HepG2 (cell line): ENCODE measurements at regions not wholly inside any gene's neighbourhood (a gene's known extent, or its start where the extent isn't known, plus 50 kb on each side); places are given as distances from the start of the nearest gene placed in this dataset.

Source experiments
- ATAC-seq: fragments of 200-7000 bp; cut with Tn5 transposase; 3 replicates; pipeline ENCODE4 v1.9.1; 2020; ENCODE audit warnings: mild to moderate bottlenecking, moderate library complexity
- BruUV-seq: library from RNA; stranded (reverse); fragments of 400-500 nt; replicated peaks from 2 replicates; lab custom pipeline; 2021; lab: Mats Ljungman, UMichigan
- CTCF ChIA-PET: fragments of 300-600 bp; formaldehyde crosslinking; extraction: SDS; loops from one replicate; lab custom pipeline; 2021; ENCODE audit warnings: low total read pairs, inconsistent platforms, low intra/inter-chr PET ratio; lab: Yijun Ruan, JAX
- POLR2A ChIA-PET: fragments of 350-600 bp; sonication (Branson Sonifier 250); formaldehyde crosslinking; loops from one replicate; lab custom pipeline; 2020; ENCODE audit warnings: antibody characterized with exemption, inconsistent platforms; lab: Yijun Ruan, JAX
- DNase-seq: peaks from one replicate; pipeline ENCODE4 v3.0.0-alpha.2; 2015; ENCODE audit warnings: low spot score
- FAIRE-seq: peaks from 3 replicates; lab custom pipeline; 2011; peaks lifted over from hg19 to GRCh38; lab: Jason Lieb, UNC
- H2AFZ ChIP-seq: one replicate; pipeline ENCODE4 v1.6.1; 2011; ENCODE audit warnings: low read length, inconsistent platforms
- H3K27ac ChIP-seq: fragments of 300-600 bp; 3 replicates; pipeline ENCODE4 v1.8.0; 2011; ENCODE audit warnings: mixed run types, mild to moderate bottlenecking, mixed read lengths, low read length, inconsistent platforms; ENCODE audit not compliant: insufficient read depth; ENCODE audit errors: extremely low read length
- H3K27me3 ChIP-seq, 2 experiments: fragments of 200-600 bp in 1 of 2; 2 replicates in 1 of 2; 3 replicates in 1 of 2; pipeline versions ENCODE4 v1.6.0 to v1.8.0; 2011; ENCODE audit warnings: low read length in 2 of 2, mild to moderate bottlenecking in 2 of 2, moderate library complexity in 2 of 2, inconsistent platforms in 1 of 2; ENCODE audit not compliant: insufficient read depth in 2 of 2, control insufficient read depth in 1 of 2
- H3K36me3 ChIP-seq, 2 experiments: fragments of 200-600 bp in 1 of 2; replicated peaks in 1 of 2; 2 replicates in 1 of 2; 3 replicates in 1 of 2; pipeline versions ENCODE4 v1.5.1 to v1.8.0; 2011; ENCODE audit warnings: low read length in 2 of 2, inconsistent platforms in 1 of 2; ENCODE audit not compliant: insufficient read depth in 2 of 2, control insufficient read depth in 1 of 2
- H3K4me1 ChIP-seq: 2 replicates; pipeline ENCODE4 v1.5.1; 2012; ENCODE audit warnings: low read length, inconsistent platforms; ENCODE audit not compliant: insufficient read depth
- H3K4me2 ChIP-seq: 2 replicates; pipeline ENCODE4 v1.6.0; 2011; ENCODE audit warnings: low read depth, low read length, inconsistent platforms
- H3K4me3 ChIP-seq, 3 experiments: fragments of 200-600 bp in 1 of 3; sonication (generic), shearing (Covaris generic) in 1 of 3; replicated peaks in 1 of 3; 2 replicates each; pipeline ENCODE4 v1.5.1; 2011 to 2016; ENCODE audit warnings: low read length in 3 of 3, inconsistent platforms in 2 of 3, low read depth in 2 of 3, mild to moderate bottlenecking in 2 of 3, control low read depth in 1 of 3, mixed read lengths in 1 of 3; ENCODE audit not compliant: insufficient read depth in 1 of 3
- H3K79me2 ChIP-seq: one replicate; pipeline ENCODE4 v1.6.1; 2011; ENCODE audit warnings: low read length, inconsistent platforms; ENCODE audit not compliant: insufficient read depth
- H3K9ac ChIP-seq: 2 replicates; pipeline ENCODE4 v1.6.0; 2011; ENCODE audit warnings: mild to moderate bottlenecking, low read depth, low read length, inconsistent platforms; ENCODE audit not compliant: insufficient read depth
- H3K9me3 ChIP-seq: 2 replicates; pipeline ENCODE4 v1.5.1; 2012; ENCODE audit warnings: mild to moderate bottlenecking, low read length
- H4K20me1 ChIP-seq: 2 replicates; pipeline ENCODE4 v1.6.0; 2011; ENCODE audit warnings: inconsistent platforms, mild to moderate bottlenecking, low read length, moderate library complexity; ENCODE audit not compliant: insufficient read depth
- CBX1 ChIP-seq: IDR thresholded peaks from one replicate; pipeline ENCODE4 v1.6.1; 2016; ENCODE audit warnings: antibody characterized with exemption, low read depth
- CCAR2 ChIP-seq: fragments of 200-400 bp; formaldehyde crosslinking; optimal IDR thresholded peaks from 2 replicates; pipeline ENCODE3; 2018; ENCODE audit warnings: low read depth, mild to moderate bottlenecking, low read length, moderate library complexity
- CEBPG ChIP-seq: IDR thresholded peaks from 2 replicates; pipeline ENCODE4 v1.6.1; 2016
- EED ChIP-seq: sonication (generic); formaldehyde crosslinking; IDR thresholded peaks from 2 replicates; pipeline ENCODE4 v1.5.0; 2020; ENCODE audit warnings: mild to moderate bottlenecking, missing genetic modification reagents
- FLYWCH1 ChIP-seq: sonication (generic); formaldehyde crosslinking; IDR thresholded peaks from 2 replicates; pipeline ENCODE4 v1.8.1; 2023; ENCODE audit warnings: mild to moderate bottlenecking, missing genetic modification reagents
- IRX3 ChIP-seq: sonication (generic); formaldehyde crosslinking; IDR thresholded peaks from 2 replicates; pipeline ENCODE4 v1.8.1; 2023; ENCODE audit warnings: mild to moderate bottlenecking, low read depth, missing genetic modification reagents, borderline replicate concordance
- MBD4 ChIP-seq: IDR thresholded peaks from 2 replicates; pipeline ENCODE4 v1.6.1; 2012; ENCODE audit warnings: low read length, inconsistent platforms, borderline replicate concordance
- NBN ChIP-seq: fragments of 450-650 bp; conservative IDR thresholded peaks from 2 replicates; pipeline ENCODE4 v1.6.1; 2017
- NCOA2 ChIP-seq: sonication (generic); formaldehyde crosslinking; IDR thresholded peaks from 2 replicates; pipeline ENCODE4 v1.8.0; 2022; ENCODE audit warnings: inconsistent platforms
- NFE2L1 ChIP-seq: sonication (generic); formaldehyde crosslinking; IDR thresholded peaks from 2 replicates; pipeline ENCODE4 v1.4.0; 2020; ENCODE audit warnings: missing genetic modification reagents, mild to moderate bottlenecking, borderline replicate concordance
- NONO ChIP-seq, 2 experiments: fragments of 450-650 bp in 1 of 2; sonication (generic) in 1 of 2; formaldehyde crosslinking in 1 of 2; IDR thresholded peaks in 1 of 2; conservative IDR thresholded peaks in 1 of 2; 2 replicates each; pipeline versions ENCODE4 v1.6.1 to v1.8.0; 2017 to 2022; ENCODE audit warnings: mild to moderate bottlenecking in 1 of 2, missing genetic modification reagents in 1 of 2, moderate library complexity in 1 of 2
- SRF ChIP-seq: IDR thresholded peaks from 2 replicates; pipeline ENCODE4 v1.6.1; 2011; ENCODE audit warnings: mild to moderate bottlenecking, low read depth, low read length, moderate library complexity
- THAP11 ChIP-seq: IDR thresholded peaks from 2 replicates; pipeline ENCODE4 v1.6.1; 2016; ENCODE audit warnings: missing biosample characterization, missing genetic modification reagents
- ZFX ChIP-seq: sonication (generic); formaldehyde crosslinking; IDR thresholded peaks from 2 replicates; pipeline ENCODE4 v1.4.0; 2020; ENCODE audit warnings: mild to moderate bottlenecking, low read depth, missing genetic modification reagents, moderate library complexity
- ZMYM4 ChIP-seq: sonication (generic); formaldehyde crosslinking; IDR thresholded peaks from 2 replicates; pipeline ENCODE4 v1.8.1; 2023; ENCODE audit warnings: mild to moderate bottlenecking, missing genetic modification reagents
- ZNF563 ChIP-seq: sonication (generic); formaldehyde crosslinking; IDR thresholded peaks from 2 replicates; pipeline ENCODE4 v1.8.0; 2022; ENCODE audit warnings: mild to moderate bottlenecking, moderate library complexity, missing genetic modification reagents
- ZNF709 ChIP-seq: sonication (generic); formaldehyde crosslinking; IDR thresholded peaks from 2 replicates; pipeline ENCODE4 v1.5.0; 2020; ENCODE audit warnings: mild to moderate bottlenecking, missing genetic modification reagents
- ZNF713 ChIP-seq: sonication (generic); formaldehyde crosslinking; IDR thresholded peaks from 2 replicates; pipeline ENCODE4 v1.4.0; 2020; ENCODE audit warnings: mild to moderate bottlenecking, missing genetic modification reagents
- ZNF766 ChIP-seq: sonication (generic); formaldehyde crosslinking; IDR thresholded peaks from 2 replicates; pipeline ENCODE4 v1.5.0; 2020; ENCODE audit warnings: missing genetic modification reagents, borderline replicate concordance
- ZNF773 ChIP-seq: sonication (generic); formaldehyde crosslinking; IDR thresholded peaks from 2 replicates; pipeline ENCODE4 v1.4.0; 2020; ENCODE audit warnings: missing genetic modification reagents, borderline replicate concordance
- WGBS: methylation state at CpG from one replicate; pipeline ENCODE4 v1.1.6; 2017; ENCODE audit warnings: low lambda C conversion rate; 5-methylcytosine and 5-hydroxymethylcytosine counted together
- in situ Hi-C: cut with HindIII; loops from 2 replicates; pipeline ENCODE4 v1.10.0; 2017; ENCODE audit warnings: low pct_unique_long_range_greater_than_20kb; ENCODE audit not compliant: extremely low pct_ligation_motif_present
- intact Hi-C: fragments of 100-400 bp; cut with micrococcal nuclease; formaldehyde crosslinking; loops from one replicate; pipeline ENCODE4 v1.10.0; 2022; ENCODE audit not compliant: unreplicated experiment
- TF ChIP-seq, protein P1 (sequence below): sonication (generic); formaldehyde crosslinking; IDR thresholded peaks from 2 replicates; pipeline ENCODE4 v1.5.0; 2020; ENCODE audit warnings: missing genetic modification reagents

GRCh38 chr5:103369125-103370120, 110.9 kb downstream of the MACIR start:
- H3K36me3 ChIP-seq = no peaks in the 10 kb centered on the region
- BruUV-seq = no TSS peak
- H3K79me2 ChIP-seq = no peaks in the 10 kb centered on the region
- H2AFZ ChIP-seq = no peak overlapping the region
- H3K9ac ChIP-seq = no peak overlapping the region
- no peaks in the 10 kb centered on the region for H4K20me1 ChIP-seq
- ChIA-PET CTCF (no interaction called here), POLR2A (no interaction called here)
- H3K27me3 ChIP-seq = no peaks in the 10 kb centered on the region
- FAIRE-seq = no peak
- no peak for ATAC-seq
- H3K9me3 ChIP-seq = no peaks in the 10 kb centered on the region
- no peak overlapping the region for H3K4me2 ChIP-seq
- 19% methylated on average over 2 of the region's 2 CpGs for WGBS
- intact Hi-C loops = loop anchor here (10.0 kb wide), 1 partner anchor 115 kb away; the partner anchor contains the start of gene MACIR
- no peak for DNase-seq
- in situ Hi-C loops = no loop called here
- H3K4me3 ChIP-seq = no peak overlapping the region
- TF ChIP-seq NFE2L1 (CRISPR knock-in tag) (no peak), ZNF766 (no peak), NCOA2 (no peak), ZNF709 (CRISPR knock-in tag) (no peak), SRF (no peak), ZNF713 (no peak), THAP11 (CRISPR knock-in tag) (no peak), FLYWCH1 (CRISPR knock-in tag) (no peak)
- no peaks in the 10 kb centered on the region; the same call in 1 of the 2 replicates for H3K4me1 ChIP-seq
- H3K27ac ChIP-seq = no peak overlapping the region

- in situ Hi-C loops = no loop called here
- Histone ChIP-seq H3K4me3 (no peak overlapping the region), H3K4me2 (no peak overlapping the region), H3K36me3 (no peaks in the 10 kb centered on the region), H3K27me3 (no peaks in the 10 kb centered on the region), H2AFZ (no peak overlapping the region), H3K9me3 (no peaks in the 10 kb centered on the region), H3K4me1 (no peaks in the 10 kb centered on the region), H3K79me2 (no peaks in the 10 kb centered on the region), H4K20me1 (no peaks in the 10 kb centered on the region), H3K9ac (no peak overlapping the region), H3K27ac (no peak overlapping the region)
- no TSS peak for BruUV-seq
- ChIA-PET POLR2A (no interaction called here), CTCF (no interaction called here)
- WGBS = 0% methylated on average over 2 of the region's 2 CpGs
- intact Hi-C loops = no loop called here
- no peak for ATAC-seq
- TF ChIP-seq NBN (no peak), NONO (IDR thresholded peaks at IDR 0.05) (no peak), NONO (CRISPR knock-in tag; conservative IDR thresholded peaks at IDR 0.05) (no peak), CEBPG (CRISPR knock-in tag) (no peak), ZNF563 (CRISPR knock-in tag) (no peak), IRX3 (CRISPR knock-in tag) (no peak), CCAR2 (no peak), ZMYM4 (no peak), ZNF773 (CRISPR knock-in tag) (no peak), CBX1 (no peak), ZFX (CRISPR knock-in tag) (no peak), EED (no peak), MBD4 (no peak)
- TF ChIP-seq, protein P1, sequence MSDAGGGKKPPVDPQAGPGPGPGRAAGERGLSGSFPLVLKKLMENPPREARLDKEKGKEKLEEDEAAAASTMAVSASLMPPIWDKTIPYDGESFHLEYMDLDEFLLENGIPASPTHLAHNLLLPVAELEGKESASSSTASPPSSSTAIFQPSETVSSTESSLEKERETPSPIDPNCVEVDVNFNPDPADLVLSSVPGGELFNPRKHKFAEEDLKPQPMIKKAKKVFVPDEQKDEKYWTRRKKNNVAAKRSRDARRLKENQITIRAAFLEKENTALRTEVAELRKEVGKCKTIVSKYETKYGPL = no peak
- no peak for DNase-seq
- no peak for FAIRE-seq
These were observed 109.1 kb downstream of the MACIR start for GRCh38 chr5:103367702-103368101.
